Fibroblast of mammary gland (primary cell): ENCODE measurements at regions not wholly inside any gene's neighbourhood (a gene's known extent, or its start where the extent isn't known, plus 50 kb on each side); places are given as distances from the start of the nearest gene placed in this dataset.

Experiments used
- DNase-seq: peaks from one replicate; pipeline ENCODE4 v3.0.0-alpha.2; 2010; ENCODE audit warnings: low read depth
- H3K4me3 ChIP-seq: 2 replicates; pipeline ENCODE4 v1.5.1; 2011; ENCODE audit warnings: low read depth, mild to moderate bottlenecking, low read length, moderate library complexity; ENCODE audit not compliant: control insufficient read depth
- TF ChIP-seq, protein P1 (sequence below): conservative IDR thresholded peaks from 2 replicates; pipeline ENCODE4 v1.5.1; 2011; ENCODE audit warnings: low read depth, low read length, inconsistent platforms; ENCODE audit not compliant: control insufficient read depth, insufficient read depth

- TF ChIP-seq, protein P1, sequence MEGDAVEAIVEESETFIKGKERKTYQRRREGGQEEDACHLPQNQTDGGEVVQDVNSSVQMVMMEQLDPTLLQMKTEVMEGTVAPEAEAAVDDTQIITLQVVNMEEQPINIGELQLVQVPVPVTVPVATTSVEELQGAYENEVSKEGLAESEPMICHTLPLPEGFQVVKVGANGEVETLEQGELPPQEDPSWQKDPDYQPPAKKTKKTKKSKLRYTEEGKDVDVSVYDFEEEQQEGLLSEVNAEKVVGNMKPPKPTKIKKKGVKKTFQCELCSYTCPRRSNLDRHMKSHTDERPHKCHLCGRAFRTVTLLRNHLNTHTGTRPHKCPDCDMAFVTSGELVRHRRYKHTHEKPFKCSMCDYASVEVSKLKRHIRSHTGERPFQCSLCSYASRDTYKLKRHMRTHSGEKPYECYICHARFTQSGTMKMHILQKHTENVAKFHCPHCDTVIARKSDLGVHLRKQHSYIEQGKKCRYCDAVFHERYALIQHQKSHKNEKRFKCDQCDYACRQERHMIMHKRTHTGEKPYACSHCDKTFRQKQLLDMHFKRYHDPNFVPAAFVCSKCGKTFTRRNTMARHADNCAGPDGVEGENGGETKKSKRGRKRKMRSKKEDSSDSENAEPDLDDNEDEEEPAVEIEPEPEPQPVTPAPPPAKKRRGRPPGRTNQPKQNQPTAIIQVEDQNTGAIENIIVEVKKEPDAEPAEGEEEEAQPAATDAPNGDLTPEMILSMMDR, result no peak
- no peak for DNase-seq
- no peak overlapping the region for H3K4me3 ChIP-seq
These were observed 394.1 kb upstream of the SYT4 start for GRCh38 chr18:43671431-43671830.

DNA sequence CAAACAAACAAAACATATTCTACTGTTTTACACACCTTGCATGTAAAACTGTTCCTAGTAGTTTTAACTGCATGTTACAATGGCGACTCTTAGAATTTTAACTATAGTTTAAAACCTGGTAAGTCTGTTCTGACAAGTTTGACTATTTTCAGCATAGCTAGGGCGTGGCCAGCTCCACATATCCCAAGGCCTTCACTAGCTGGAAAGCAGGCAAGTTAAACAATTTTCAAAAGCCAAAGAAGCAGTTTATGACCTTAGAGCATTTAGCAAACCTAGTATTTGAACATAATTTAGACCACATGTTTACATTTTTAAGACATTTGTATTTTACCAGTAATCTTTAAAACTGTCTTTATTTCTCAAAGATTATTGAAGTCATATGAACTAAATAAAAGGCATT, 402.8 kb upstream of the SYT4 start:
- peak; percentile 49 for DNase-seq
- TF ChIP-seq, protein P1, result no peak

GRCh38 chr18:43681661-43682060, 404.4 kb upstream of the SYT4 start:
- DNase-seq, result no peak
- TF ChIP-seq, protein P1, result no peak
- no peak overlapping the region for H3K4me3 ChIP-seq

More for the DNA sequence above, 402.8 kb upstream of the SYT4 start:
- no peak overlapping the region for H3K4me3 ChIP-seq

DNA sequence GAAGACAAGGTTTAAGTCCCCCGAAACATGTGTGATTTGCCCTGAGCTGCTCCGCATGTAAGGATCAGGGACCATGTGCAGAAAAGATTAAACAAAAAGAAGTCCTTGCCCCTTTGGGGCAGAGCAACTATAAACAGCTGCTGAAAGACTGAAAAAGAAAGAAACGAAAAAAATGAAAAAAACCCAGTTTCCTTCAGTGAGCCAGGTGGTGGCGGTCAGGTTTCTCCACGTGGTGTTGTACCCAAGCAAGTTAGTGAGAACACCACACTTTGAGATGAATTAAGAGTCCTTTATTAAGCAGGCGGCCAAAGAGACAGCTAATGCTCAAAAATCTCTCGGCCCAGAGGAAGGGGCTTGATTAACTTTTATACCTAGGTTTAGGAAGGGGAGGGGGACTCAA, 404.9 kb upstream of the SYT4 start:
- H3K4me3 ChIP-seq, result no peak overlapping the region
- TF ChIP-seq, protein P1, result no peak
- no peak for DNase-seq

- no peak for DNase-seq
- TF ChIP-seq, protein P1, result no peak
- no peak overlapping the region for H3K4me3 ChIP-seq
These were observed 409.4 kb upstream of the SYT4 start for GRCh38 chr18:43686709-43687108.

DNA sequence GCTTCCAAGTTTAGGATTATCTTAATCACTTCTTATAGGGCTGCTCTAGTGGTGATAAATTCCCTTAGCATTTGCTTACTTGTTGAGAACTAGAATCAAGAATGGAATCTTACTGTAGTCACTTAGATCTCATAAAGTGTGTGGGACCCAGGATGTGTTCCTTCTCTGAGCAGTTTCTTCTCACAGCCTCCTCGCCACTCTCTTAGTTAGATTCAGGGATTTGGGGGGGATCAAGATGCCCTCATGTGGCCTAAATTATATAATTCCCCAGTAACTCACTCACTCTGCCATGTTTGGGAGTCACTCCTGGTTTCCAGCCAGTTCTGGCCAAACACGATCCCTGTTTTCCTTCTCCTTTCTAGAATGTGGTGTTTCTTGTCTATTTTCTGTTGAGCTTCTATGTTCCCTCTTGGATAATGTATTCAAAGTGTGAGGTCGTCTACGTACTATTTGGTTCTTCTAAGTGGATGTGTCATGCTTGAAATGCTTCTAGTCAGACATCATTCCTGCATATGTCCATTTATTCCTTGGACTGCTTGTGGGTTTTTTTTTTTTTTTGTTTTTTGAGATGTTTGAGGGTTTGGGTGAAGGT, 414.9 kb upstream of the SYT4 start:
- peak; percentile 61 for DNase-seq
- TF ChIP-seq, protein P1, result no peak
- no peak overlapping the region for H3K4me3 ChIP-seq

DNA sequence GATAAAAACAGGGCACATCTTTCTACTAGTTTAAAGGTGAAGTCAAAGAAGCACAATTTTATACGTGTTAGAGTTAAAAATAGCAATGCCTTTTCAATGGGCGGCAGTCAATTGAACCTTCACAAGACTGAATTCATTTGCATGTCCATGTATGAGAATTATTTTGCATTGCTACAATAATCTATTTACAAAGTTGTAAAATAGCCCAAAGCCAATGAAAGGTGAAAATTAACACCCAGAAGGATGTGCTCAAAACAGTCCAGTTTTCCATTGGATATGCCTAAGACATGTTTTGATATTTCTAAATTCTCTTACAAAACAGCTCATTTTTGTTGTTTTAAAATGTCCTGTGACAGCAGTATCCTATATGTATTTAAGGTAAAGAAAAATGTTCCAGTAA, 425.1 kb upstream of the SYT4 start:
- DNase-seq, result no peak
- TF ChIP-seq, protein P1, result no peak

More for the DNA sequence above, 425.1 kb upstream of the SYT4 start:
- no peak overlapping the region for H3K4me3 ChIP-seq
